VCaP (cell line): ENCODE measurements at regions not wholly inside any gene's neighbourhood (a gene's known extent, or its start where the extent isn't known, plus 50 kb on each side); places are given as distances from the start of the nearest gene placed in this dataset.

Experiments
- H3K27ac ChIP-seq: fragments of 450-650 bp; 2 replicates; pipeline ENCODE4 v1.5.1; 2017
- CTCF ChIP-seq: fragments of 450-650 bp; conservative IDR thresholded peaks from 2 replicates; pipeline ENCODE4 v1.5.1; 2017; ENCODE audit warnings: mild to moderate bottlenecking, moderate library complexity

- no peak for TF ChIP-seq CTCF
- no peak overlapping the region for H3K27ac ChIP-seq
Measured at GRCh38 chr2:12890481-12890991, 173.8 kb downstream of the TRIB2 start.

- no peak overlapping the region for H3K27ac ChIP-seq
- no peak for TF ChIP-seq CTCF
Measured at GRCh38 chr2:12895017-12895416, 178.3 kb downstream of the TRIB2 start.

DNA sequence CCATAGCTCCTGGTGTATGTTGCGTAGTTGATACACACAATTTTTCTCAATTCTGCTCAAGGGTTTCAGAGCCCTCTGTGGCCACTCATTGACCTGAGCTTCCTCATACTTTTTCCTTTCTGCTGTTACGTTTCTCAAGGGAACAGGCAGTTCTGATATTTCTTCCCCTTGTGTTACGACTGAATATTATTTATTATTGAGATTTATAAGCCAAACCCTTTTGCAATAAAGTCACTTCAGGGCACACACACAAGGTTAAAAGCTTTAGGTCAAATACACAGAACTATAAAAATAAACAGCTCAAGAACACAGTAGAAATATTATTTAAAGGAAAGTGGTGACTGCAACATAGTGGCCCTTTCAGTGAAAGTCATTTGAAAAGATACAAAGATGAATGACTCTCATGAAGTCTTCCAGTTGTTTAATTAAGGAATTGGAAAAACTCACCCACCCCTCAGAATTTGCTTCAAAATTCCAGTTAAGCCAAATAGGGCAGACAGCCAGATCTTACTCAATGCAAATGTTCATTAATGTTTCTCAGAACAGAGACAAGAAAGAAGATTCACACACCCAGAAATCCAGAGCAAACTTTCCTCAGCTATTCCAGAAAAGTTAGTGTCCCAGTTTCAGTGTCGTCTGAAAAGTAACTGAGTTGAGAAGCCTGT, 179.7 kb downstream of the TRIB2 start:
- no peak for TF ChIP-seq CTCF
- peak overlapping the region; percentile 59 for H3K27ac ChIP-seq

- peak overlapping the region; percentile 59 for H3K27ac ChIP-seq
- no peak for TF ChIP-seq CTCF
Measured at GRCh38 chr2:12897181-12897580, 180.4 kb downstream of the TRIB2 start.

DNA sequence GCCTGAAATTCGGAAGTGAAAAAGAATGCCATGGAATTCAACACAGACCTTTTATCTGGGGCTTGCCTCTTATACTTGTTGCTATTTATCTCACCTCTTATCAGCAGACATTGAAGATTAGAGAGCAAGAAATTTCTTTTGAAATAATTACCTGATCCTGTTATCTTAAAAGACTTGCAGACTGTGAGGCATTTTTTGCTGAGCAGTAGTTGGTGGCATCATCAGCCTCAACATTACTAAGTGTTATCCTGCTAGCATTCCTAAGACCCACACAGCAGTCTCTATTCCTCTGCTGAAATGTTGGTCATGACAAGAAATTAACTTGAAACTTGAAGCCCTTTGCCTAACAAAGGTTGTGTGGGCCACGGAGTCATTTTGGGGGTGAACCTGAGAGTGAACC, 186.5 kb downstream of the TRIB2 start:
- no peak overlapping the region for H3K27ac ChIP-seq
- no peak for TF ChIP-seq CTCF

DNA sequence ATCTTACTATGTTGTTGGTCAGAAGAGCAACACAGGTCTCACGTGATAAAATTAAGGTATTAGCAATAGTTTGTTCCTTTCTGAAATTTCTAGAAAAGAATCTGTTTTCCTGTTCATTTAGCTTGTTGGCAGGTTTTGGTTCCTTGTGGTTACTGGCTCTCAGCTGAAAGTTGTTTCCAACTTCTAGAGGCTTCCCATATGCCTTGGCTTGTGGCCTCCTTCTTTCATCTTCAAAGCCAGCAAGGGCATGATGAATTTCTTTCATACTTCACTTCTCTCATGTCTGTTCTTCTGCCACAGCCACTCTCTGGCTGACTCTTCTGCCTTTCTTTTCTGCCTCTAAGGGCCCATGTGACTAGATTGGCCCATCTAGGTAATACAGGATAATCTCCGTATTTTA, 193.7 kb downstream of the TRIB2 start:
- no peak for TF ChIP-seq CTCF
- no peak overlapping the region for H3K27ac ChIP-seq

DNA sequence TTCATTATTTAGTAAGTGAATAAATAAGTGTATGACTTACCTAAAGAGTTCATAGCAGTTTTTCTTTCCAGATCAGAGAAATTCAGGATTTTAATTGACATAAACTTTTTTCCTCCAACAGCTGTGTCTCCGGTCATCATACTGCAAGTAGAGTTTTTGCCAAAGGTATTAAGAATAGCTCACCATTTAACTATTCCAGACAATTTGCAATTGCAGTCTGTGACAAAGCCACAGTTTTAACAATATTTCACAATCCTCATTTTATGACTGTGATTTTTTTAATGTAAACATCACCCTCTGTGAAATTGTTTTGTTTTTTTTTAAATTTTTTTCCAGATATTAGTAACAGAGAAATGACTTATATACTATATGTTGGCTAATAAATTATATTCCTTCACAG, 199.1 kb downstream of the TRIB2 start:
- TF ChIP-seq CTCF: no peak
- H3K27ac ChIP-seq: no peak overlapping the region
